ENCODE measurements at regions not wholly inside any gene's neighbourhood (a gene's known extent, or its start where the extent isn't known, plus 50 kb on each side); places are given as distances from the start of the nearest gene placed in this dataset.

DNA sequence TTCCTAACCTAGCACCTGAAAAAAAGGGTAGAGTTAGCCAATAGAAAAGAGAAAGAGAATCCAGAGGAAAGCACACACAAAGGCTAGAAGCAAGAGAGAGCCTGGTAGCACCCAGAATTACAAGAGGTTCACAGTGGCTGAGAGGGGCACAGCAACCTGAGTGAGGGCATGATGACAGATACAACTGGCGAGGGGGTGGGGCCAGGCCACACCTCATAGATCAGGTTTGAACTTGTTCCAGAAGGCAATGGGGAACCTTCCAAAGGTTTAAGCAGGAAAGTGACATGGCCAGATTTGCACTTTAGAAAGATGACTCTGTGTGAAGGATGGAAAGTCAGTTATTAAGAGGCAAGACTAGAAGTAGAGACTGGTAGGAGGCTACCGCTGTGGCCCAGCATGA, 148.0 kb downstream of the TTC32 start:
- no peak for DNase-seq
- ATAC-seq: no peak
- Histone ChIP-seq H3K4me1 (no peaks in the 10 kb centered on the region), H3K4me3 (no peak overlapping the region), H3K27me3 (no peaks in the 10 kb centered on the region), H3K36me3 (no peaks in the 10 kb centered on the region), H3K9me3 (no peaks in the 10 kb centered on the region), H3K27ac (no peak overlapping the region)
- intact Hi-C loops (cut with DNase I): no loop called here
- TF ChIP-seq, protein P1, sequence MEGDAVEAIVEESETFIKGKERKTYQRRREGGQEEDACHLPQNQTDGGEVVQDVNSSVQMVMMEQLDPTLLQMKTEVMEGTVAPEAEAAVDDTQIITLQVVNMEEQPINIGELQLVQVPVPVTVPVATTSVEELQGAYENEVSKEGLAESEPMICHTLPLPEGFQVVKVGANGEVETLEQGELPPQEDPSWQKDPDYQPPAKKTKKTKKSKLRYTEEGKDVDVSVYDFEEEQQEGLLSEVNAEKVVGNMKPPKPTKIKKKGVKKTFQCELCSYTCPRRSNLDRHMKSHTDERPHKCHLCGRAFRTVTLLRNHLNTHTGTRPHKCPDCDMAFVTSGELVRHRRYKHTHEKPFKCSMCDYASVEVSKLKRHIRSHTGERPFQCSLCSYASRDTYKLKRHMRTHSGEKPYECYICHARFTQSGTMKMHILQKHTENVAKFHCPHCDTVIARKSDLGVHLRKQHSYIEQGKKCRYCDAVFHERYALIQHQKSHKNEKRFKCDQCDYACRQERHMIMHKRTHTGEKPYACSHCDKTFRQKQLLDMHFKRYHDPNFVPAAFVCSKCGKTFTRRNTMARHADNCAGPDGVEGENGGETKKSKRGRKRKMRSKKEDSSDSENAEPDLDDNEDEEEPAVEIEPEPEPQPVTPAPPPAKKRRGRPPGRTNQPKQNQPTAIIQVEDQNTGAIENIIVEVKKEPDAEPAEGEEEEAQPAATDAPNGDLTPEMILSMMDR (IDR thresholded peaks at IDR 0.05): no peak
- no peak for TF ChIP-seq POLR2A (IDR thresholded peaks at IDR 0.05)
- 95% methylated on average over 2 of the region's 2 CpGs for WGBS (ENCODE audit: insufficient coverage, low coverage, low lambda C conversion rate, missing lambda C conversion rate)

DNA sequence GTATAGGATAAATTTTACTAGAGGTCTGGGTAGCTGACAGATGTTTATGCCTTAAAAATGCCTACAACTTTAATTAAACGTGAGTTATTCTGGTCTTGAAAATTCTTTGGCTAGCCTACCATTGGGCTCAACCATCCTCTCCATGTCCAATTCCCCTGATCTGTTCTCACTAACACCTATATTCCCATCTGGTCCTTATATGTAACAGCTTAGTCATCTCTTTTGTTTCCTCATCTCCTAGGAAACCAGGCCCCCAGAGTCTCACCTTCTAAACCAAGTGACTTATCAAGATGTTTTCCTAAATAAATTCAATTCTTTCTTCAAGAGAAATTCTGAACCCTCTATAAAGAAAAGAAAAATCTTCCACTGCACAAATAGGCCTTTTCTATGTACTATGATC, 148.5 kb downstream of the TTC32 start:
- intact Hi-C loops (cut with DNase I): no loop called here
- ATAC-seq (no peak), DNase-seq (no peak)
- no peaks in the 10 kb centered on the region for H3K36me3 ChIP-seq
- no peak for TF ChIP-seq POLR2A (IDR thresholded peaks at IDR 0.05)
- TF ChIP-seq, protein P1 (IDR thresholded peaks at IDR 0.05): no peak
- 50% methylated on average over 1 of the region's 1 CpG for WGBS (ENCODE audit: insufficient coverage, low coverage, low lambda C conversion rate, missing lambda C conversion rate)
- no peaks in the 10 kb centered on the region for H3K4me1 ChIP-seq
- H3K27me3 ChIP-seq: no peaks in the 10 kb centered on the region
- no peak overlapping the region for H3K27ac ChIP-seq
- H3K4me3 ChIP-seq: no peak overlapping the region
- H3K9me3 ChIP-seq: no peaks in the 10 kb centered on the region

DNA sequence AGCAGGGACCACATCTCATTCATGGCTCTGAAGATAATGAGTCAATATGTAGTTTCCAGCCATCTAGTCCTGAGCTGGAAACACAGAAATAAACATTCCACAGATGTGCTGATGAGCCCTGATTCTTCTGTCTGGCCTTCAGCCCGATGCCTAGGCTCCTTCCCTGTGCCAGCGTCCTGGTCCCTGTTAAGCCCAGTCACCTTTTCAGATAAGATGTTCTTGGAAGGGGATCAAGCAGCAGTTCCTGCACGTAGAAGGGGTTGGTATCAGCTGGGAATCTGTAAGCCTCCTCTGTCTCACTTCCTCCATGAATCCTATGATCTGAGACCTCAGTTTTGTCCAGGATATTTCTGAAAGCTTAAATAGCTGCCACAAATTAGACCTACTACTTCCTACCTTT, 149.3 kb downstream of the TTC32 start:
- no peak for DNase-seq
- ATAC-seq: no peak

DNA sequence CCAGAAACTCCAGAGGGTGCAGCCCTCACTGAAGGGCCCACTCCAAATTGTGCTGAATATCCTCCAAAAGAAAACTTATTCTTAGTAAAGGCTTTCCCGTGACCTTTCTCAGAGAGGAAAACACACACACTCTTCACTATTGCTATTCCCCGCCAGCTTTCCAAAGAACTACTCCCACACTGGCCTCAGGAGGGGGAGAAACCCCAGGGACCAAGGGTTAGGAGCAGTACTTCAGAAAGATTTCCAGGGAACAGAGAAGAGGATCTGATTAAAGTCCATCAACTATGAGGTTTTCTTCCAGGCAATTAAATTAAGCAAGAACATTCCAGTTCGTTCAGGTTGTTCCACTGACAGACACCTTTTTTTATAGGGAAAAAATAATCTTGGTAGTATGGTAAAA, 150.2 kb downstream of the TTC32 start:
- intact Hi-C loops (cut with DNase I): no loop called here
- Histone ChIP-seq H3K9me3 (no peaks in the 10 kb centered on the region), H3K4me1 (no peaks in the 10 kb centered on the region), H3K36me3 (no peaks in the 10 kb centered on the region), H3K27ac (no peak overlapping the region), H3K27me3 (no peaks in the 10 kb centered on the region), H3K4me3 (no peak overlapping the region)
- no peak for ATAC-seq
- TF ChIP-seq, protein P1 (IDR thresholded peaks at IDR 0.05): no peak
- no peak for TF ChIP-seq POLR2A (IDR thresholded peaks at IDR 0.05)
- WGBS (ENCODE audit: insufficient coverage, low coverage, low lambda C conversion rate, missing lambda C conversion rate): 76% methylated on average over 3 of the region's 3 CpGs
- no peak for DNase-seq

More for the DNA sequence above, 149.3 kb downstream of the TTC32 start:
- Histone ChIP-seq H3K4me3 (no peak overlapping the region), H3K9me3 (no peaks in the 10 kb centered on the region), H3K27me3 (no peaks in the 10 kb centered on the region), H3K4me1 (no peaks in the 10 kb centered on the region), H3K36me3 (no peaks in the 10 kb centered on the region), H3K27ac (no peak overlapping the region)
- TF ChIP-seq, protein P1 (IDR thresholded peaks at IDR 0.05): no peak
- TF ChIP-seq POLR2A (IDR thresholded peaks at IDR 0.05): no peak
- WGBS (ENCODE audit: insufficient coverage, low coverage, low lambda C conversion rate, missing lambda C conversion rate): 56% methylated on average over 3 of the region's 3 CpGs
- intact Hi-C loops (cut with DNase I): no loop called here

DNA sequence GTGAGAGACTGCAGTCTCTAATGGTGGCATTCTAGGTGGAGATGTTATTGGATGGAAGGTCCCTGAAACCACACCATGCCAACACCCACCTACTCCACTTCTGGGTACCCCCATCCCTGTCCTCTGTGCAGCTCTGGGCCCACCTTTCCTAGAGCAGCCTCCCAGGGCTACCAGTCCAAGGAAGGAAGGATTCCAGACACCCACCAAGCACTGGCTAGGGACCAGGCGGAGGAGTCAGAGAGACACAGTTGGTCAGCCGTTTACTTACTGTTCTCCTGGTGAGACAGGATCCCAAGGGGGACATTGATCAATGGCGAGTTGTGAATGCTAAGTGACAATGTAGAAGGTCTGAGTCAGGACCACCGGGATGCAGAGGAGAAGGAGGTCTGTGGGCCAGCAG, 151.6 kb downstream of the TTC32 start:
- H3K36me3 ChIP-seq: no peaks in the 10 kb centered on the region
- ATAC-seq (no peak), DNase-seq (no peak)
- no peak overlapping the region for H3K4me3 ChIP-seq
- intact Hi-C loops (cut with DNase I): no loop called here
- no peaks in the 10 kb centered on the region for H3K27me3 ChIP-seq
- no peak overlapping the region for H3K27ac ChIP-seq
- H3K4me1 ChIP-seq: no peaks in the 10 kb centered on the region
- WGBS (ENCODE audit: insufficient coverage, low coverage, low lambda C conversion rate, missing lambda C conversion rate): 85% methylated on average over 3 of the region's 4 CpGs
- H3K9me3 ChIP-seq: no peaks in the 10 kb centered on the region
- no peak for TF ChIP-seq POLR2A (IDR thresholded peaks at IDR 0.05)
- TF ChIP-seq, protein P1 (IDR thresholded peaks at IDR 0.05): no peak

Data from right lobe of liver (tissue), 6 donors.